CD4-positive, alpha-beta T cell treated with Interleukin-15 for 1 hour (primary cell): ENCODE measurements at regions not wholly inside any gene's neighbourhood (a gene's known extent, or its start where the extent isn't known, plus 50 kb on each side); places are given as distances from the start of the nearest gene placed in this dataset.
A peak's percentile ranks its signal among the peaks of the same experiment; 100 is the strongest.

Source experiments
- DNase-seq: peaks from one replicate; pipeline ENCODE4 v3.0.0-alpha.2; 2020

DNA sequence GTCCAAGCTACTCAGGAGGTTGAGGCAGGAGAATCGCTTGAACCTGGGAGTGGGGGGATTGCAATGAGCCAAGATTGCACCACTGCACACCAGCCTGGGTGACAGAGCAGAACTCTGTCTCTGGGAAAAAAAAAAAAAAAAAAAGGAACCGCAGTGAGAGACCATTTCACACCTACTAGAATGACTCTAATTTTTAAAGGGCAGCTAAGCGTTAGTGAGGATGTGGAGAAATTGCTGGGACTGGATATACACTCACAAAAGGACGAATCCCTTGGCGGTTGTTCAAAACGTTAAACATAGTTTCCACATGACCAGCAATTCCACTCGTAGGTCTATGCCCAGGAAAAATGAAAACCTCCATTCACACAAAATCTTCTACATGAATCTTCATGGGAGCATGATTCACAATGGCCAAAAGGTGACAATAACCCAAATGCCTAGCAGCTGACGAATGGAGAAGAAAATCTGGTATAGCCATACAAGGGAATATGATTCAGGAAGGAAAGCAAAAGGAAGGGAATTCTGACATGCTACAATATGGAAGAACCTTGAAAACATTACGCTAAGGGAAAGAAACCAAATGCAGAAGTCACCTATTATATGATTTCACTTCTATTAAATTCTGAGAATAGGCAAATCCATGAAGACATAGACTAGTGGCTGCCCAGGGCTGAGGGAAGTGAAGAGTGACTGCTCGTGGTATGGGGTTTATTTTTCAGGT lies 127.0 kb downstream of the CHSY1 start:
- DNase-seq: no peak

DNA sequence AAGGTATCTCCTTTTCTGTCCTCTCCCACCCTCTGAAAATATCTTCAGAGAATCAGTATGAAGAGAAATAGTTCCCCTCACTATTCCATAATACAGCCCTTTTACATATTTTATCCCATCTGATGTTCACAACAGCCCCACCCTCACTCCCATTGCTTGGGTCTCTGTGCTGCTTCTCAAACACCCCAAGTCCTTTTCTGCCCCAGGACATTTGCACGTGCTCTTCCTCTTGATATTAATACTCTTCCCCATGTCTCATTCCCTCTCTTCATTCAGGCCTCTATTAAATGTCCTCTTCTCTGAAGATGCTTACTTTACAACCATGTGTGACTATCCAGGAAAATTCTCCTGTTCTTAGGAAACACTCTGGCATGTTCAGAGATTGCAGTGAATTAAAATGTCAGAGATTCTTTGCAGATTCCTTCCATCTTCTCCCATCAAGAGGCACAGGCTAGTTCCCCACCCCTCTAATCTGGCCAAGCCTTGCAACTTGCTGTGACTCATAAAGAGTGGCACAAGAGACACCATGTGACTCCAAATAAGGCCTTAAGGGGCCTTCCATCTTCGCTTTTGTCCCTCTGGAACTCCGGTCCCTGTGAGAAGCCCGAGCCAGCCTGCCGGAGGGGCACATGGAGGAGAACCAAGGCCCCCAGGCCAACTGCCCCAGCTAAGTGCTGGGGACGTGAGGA lies 128.5 kb downstream of the CHSY1 start:
- DNase-seq: no peak

DNA sequence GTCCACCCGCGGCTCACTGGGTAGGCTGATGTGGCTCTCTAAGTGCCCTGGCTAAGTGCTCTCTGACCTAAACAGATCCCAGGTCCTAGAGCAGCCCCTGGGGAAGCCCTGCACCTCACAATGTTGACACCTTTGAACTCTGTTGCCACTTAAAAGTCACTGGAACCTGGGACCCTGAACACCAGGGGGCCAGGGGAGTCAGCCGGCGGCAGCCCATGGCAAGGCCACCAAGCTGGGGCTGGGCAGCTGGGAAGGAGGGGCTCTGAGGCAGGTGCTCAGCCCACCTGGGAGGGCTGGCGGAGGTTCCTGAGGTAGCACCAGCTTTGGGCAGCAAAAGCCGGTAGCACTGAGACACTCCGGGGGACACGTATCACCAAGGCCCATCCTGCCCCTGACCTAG lies 129.0 kb downstream of the CHSY1 start:
- no peak for DNase-seq

DNA sequence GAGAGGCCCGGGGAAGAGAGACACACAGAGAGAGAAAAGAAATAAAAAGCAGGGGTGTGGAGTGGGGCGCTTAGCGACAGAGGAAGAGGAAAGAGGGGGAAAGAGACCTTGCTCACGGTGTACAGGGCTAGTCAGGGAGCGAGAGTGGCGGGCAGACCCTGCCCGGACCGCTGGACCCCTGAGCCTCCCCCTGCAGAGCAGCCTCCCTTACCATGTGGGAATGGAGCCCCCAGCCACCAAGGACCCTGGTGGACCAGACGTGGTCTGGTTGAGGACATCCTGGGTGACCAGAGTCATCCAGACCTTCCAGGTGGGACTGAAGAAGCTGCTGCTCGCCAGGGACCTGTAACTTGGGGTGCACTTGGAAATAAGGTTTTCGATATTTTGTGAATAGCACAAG lies 129.6 kb downstream of the CHSY1 start:
- no peak for DNase-seq

DNA sequence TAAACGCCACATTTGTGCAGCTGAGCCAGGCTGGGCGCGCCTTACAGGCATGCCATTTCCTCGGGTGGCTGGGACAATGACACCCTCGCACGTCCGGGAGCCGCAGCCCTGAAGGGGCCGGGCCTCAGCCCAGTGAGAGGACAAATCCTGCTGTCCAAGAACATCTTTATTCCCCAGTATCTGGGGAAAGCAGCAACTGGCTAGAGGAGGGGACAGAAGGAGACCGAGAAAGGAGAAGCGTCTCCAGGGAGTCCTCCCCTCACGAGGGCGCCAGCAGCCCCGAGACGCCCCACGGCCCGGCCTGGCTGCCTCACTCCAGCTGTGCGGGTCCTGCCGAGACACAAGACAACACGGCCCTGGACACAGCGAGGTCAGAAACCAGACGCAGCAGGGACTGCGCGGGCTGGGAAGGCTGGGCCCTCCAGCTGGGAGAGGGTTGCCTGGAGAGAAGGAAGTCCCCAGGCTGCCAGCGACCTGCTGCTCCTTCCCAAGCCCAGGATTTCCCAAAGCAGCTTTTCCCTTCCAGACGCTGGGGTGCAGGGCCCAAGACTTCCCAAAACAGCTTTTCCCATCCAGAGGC lies 130.2 kb downstream of the CHSY1 start:
- DNase-seq: peak; percentile 48

DNA sequence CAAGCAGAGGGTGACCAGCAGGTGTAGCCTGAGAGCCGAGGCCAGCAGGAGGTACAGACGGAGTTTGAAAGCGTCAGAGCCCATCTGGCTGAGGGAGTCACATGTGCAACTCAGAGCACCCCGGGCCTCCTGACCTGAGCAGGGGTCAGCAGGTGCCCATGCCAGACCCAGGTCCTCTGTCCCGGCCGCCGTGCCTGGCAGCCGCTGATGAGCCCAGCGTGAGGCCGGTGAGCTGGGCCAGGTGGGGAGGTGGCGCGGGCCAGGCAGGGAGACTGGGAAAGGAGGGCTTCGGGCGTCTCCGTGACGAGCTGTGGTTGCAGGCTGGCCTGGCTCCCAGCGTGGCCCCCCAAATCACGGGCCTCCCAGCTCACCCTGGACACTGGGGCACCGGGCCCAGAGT lies 130.9 kb downstream of the CHSY1 start:
- DNase-seq: no peak

DNA sequence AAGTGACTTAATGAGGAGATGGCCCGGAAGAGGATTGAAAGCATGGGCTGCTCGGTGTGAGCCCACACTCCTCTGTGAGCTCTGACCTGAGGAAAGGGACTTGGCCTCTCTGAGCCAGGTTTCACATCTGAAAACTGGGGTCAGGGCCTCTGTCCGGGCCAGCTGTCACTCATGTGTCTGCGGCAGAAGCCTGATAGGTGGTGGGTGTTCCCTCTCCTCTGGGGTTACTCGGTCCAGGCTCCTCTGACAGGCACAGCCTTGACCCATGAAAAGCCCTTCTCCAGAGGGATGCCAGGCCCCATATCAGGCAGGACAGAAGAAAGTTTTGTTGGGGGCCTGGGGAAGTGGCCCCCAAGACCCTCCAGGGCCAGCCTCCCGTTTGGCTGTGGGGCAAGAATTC lies 131.4 kb downstream of the CHSY1 start:
- DNase-seq: no peak
